NCI-H146 treated with DMSO at 0.1 percent for 48 hours (cell line): ENCODE measurements at regions not wholly inside any gene's neighbourhood (a gene's known extent, or its start where the extent isn't known, plus 50 kb on each side); places are given as distances from the start of the nearest gene placed in this dataset.
"Not testable (repeated sequence)": the region's sequence is repeated elsewhere in the genome, so short reads cannot be mapped to it uniquely, and the experiment has no call there.

Source experiments
- DNase-seq: peaks from one replicate; lab custom pipeline; 2025; ENCODE audit not compliant: unreplicated experiment; lab: John Stamatoyannopoulos, UW

DNA sequence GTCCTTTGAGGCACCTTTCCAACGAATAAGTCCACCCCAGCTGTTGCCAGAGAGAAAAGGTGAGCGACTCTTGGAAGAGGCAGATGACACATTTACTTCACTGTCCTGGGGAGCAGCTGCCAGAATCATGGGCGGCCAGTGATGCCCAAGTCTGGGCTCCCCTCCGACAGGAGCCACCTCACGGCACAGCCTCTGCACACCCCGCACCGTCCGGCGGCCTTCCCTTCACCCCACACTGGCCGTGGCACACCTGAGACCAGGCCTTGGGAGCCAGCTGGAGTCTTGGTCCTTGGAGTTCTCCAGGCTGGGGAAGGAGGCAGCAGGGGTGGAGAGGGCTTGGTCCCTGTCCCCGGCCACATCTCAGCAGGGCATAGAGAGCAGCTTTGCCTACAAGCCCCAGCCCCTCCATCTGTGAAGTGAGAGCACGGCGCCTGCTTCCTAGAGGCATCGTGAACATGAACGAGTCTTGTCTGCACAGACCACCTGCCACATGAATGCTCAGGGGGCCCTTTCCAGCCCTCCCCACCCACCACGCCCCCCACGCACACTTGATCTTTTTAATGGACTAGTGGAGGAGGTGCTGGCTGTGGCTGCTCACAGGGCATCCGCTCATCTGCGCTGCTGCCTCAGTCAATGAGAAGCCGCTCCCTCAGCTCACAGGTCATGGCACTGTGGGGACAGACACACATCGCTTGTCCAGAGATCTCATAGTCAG is 400.2 kb upstream of the MYT1L start:
- no peak for DNase-seq

DNA sequence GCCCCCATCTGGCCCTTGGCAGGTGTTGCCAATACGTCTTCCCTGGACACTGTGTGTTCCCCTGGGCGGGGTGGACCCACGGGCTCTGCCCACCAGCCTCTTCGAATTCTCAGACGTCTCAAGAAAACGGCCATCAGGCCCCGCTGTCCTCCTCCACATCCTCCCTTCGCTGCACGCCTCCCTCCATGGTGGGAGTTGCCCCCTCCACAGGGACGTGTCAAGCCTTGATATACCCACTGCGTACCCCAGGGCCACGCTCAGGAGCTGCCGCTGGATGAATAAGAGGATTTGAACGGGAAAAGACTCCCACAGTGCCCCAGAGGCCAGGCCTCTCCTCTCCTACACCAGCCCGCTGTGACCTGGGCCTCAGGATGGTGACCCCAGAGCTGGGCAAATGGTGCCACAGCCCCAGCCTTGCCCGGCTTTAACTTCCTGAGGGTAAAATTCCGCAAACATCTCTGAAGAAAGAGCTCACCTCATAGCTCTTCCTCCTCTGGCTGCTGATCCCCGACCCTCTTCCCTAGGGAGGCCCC is 399.3 kb upstream of the MYT1L start:
- DNase-seq: no peak

DNA sequence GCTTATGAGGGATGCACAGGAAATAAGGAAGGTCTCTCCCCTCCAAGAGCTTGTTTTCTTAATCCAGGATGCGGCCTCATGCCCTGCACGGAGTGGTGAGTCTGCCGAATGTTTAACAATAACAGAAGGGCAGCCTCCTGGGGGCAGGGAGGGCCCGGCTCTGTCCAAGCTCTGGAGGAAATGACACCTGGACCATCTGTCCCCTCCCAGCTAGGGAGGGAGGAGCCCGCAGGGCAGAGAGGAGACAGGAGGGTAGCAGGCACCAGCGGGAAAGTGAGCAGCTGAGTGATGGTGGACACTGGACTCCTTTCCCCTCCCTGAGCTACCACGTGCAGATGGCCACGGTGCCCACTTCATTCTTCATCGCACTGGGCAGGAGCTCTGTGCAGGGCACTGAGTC is 398.2 kb upstream of the MYT1L start:
- DNase-seq: no peak

DNA sequence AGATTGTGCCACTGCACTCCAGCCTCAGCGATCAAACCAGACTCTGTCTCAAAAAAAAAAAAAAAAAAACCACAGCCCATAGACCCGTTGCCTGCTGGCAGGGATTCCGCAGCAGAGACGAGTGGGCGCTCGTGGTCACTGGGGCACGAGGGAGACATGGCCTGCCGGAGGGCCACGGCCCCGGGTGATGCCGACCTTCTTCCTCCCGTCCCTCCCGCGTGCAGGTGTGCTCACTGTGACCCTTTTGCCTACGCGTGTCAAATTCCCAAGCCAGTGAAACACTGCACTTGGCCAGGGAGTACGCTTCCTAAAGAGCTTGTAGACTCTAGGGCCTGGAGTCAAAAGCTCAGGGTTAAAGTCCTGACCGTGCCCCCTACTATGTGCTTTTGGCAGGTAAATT is 397.6 kb upstream of the MYT1L start:
- no peak for DNase-seq

DNA sequence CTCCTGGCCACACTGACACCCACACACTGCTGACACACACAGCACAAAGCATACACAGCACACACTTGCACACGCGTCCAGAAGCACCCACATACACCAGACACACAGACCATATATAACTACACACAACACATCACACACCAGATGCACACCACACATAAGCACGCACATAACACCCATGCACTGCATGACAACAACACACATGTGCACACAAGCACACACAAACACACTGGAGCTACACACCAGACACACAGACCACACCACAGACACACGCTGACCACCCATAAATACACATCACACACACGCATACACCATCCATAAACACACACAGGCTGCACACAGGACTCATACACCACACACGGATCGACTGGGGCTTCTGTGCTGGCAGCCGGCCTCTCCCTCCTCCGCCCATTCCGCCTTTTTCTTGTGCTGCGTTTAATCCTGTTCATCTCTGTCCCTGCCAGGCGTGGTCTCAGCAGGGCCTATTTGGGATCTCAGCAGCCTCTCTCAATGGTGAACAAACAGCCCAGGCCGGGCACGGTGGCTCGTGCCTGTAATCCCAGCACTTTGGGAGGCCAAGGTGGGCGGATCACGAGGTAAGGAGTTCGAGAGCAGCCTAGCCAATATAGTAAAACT is 396.9 kb upstream of the MYT1L start:
- DNase-seq: no peak

DNA sequence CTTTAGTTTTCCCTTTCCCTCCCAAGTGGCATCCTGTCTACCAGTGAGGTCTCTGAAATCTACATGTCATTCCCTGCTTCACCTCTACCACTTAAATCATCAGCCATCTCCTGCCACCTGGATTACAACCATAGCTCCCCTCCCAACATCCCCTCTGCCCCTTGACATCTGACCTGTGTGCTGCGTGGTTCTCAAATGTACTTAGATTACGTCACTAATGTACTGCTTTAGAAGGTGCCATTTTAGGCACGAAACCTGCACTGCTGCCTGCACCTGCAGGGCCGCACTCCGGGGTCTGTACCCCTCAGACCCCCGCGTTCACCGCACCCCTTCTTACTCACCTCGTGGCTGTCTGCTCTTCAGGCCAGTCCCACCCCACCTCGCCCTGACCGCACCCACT is 395.1 kb upstream of the MYT1L start:
- DNase-seq: no peak

DNA sequence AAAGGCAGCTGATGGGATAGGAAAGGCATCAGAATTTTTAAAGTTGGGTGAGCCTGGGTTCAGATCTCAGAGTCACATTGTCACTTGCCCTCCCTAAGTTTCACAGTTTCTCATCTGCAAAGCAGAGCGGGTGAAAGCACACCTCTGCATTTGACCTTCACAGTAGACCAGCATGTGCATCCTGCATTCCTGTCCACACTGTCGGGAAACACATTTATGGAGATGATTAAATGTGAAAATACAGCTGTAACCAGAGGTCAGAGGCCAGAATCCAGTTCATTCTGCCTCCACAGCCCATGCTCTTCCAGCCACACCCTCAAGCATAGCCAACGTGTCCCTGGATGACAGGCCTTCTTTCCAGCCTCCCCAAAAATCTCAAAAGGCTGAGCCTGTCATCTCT is 392.0 kb upstream of the MYT1L start:
- DNase-seq: no peak

DNA sequence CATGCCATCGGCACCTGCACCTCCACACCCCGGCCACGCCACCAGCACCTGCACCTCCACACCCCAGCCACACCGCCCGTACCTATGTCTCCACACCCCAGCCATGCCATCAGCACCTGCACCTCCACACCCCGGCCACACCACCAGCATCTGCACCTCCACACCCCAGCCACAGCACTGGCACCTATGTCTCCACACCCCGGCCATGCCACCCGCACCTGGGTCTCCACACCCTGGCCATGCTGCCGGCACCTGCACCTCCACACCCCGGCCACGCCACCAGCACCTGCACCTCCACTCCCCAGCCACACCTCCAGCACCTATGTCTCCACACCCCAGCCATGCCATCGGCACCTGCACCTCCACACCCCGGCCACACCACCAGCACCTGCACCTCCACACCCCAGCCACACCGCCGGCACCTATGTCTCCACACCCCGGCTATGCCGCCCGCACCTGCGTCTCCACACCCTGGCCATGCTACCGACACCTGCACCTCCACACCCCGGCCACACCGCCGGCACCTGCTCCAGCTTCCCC is 390.3 kb upstream of the MYT1L start:
- DNase-seq: no peak

DNA sequence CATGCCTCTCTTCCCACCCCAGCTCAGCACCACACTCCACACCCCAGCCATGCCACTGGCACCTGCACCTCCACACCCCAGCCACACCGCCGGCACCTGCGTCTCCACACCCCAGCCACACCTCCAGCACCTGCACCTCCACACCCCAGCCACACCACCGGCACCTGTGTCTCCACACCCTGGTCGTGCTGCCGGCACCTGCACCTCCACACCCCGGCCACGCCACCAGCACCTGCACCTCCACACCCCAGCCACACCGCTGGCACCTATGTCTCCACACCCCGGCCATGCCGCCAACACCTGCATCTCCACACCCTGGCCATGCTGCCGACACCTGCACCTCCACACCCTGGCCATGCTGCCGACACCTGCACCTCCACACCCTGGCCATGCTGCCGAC is 389.7 kb upstream of the MYT1L start:
- not testable (repeated sequence) for DNase-seq

DNA sequence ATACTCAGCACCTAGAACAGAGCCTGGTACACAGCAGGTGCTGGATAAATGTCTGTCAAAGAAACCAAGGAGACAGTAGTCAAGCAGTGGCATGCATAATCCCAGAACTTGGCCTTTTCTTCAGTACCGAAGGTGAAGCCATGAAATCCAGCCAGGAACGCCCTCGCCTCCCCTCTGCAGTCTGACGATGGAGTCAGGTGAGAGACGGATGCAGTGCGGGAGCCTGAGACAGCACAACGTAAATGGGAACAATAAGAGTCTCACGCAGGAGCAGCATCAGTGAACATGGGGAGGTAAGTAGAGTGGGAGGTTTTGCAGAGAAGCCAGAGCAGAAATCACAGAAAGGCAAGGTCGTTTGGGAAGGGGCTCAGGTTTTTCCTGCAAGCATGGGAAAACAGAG is 389.3 kb upstream of the MYT1L start:
- DNase-seq: no peak

DNA sequence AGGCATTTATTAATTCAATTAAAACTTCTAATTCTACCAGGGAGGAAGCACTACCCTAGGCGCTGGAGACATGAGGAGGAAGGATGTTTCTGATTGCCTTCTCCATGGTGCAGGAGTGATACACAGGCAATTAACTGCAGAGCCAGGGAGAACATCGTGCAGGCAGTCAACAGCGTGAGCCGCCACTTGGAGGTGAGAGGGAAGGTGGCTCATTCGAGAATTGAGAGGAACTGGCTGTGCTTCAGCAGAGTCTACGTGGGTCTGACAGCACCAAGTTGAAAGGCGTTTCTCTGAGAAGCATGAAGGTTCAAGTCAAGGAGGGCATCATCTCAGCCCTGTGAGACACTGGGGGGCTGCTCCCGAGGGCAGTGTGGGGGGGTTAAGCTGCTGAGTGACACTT is 388.7 kb upstream of the MYT1L start:
- no peak for DNase-seq

DNA sequence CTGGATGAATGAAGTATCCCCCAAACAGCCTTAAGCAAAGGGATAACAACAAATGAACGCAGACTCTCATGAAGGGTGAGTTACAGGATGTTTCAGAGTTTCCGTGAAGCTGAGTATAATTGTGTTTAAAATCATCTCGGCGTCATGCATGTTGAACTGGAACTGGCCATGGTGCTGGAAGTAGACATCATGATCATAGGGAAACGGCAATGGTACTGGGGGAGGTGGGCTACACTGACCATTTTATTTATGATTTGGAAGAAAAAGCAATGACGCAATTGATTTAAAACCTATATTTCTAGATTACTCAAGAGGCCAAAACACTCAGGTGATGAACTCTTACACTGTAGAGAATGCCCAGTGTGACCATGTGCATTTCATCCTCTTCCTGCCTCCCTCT is 387.9 kb upstream of the MYT1L start:
- no peak for DNase-seq

DNA sequence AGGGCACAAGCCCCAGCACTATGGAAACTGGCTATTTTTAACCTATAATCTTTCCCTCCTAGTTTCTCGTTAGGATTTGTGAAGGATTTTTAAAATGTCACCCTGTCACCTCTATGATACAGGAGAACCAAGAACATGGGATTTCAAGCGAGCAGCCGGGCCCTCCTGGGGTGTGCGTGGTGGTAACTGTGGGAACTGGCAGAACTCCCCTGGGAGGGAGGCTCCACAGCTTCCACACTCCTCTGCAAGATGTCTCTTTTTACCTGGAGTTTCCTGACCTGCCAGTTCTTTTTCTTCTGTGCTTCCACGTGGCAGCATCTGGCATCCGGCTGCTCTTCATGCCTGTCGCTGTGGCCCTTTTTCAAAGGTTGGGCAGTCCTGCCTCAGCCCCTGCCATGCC is 386.3 kb upstream of the MYT1L start:
- DNase-seq: no peak

DNA sequence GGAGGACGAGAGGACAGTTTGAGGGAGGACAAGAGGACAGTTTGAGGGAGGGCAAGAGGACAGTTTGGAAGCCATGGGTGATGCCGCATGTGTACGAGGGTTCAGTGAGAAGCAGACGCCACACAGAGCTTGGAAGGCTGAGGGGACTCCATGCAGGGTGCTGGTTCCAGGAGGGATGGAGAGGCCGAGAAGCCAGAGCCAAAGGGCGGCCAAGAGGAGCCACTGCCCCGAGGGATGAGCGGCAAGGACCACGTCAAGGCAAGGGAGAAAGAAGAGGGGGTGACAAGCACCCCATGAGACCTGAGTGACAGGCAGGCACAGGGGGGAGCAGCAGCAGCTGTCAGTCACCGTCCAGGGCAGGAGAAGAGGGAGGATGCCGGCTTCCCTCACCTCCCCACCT is 385.7 kb upstream of the MYT1L start:
- no peak for DNase-seq

DNA sequence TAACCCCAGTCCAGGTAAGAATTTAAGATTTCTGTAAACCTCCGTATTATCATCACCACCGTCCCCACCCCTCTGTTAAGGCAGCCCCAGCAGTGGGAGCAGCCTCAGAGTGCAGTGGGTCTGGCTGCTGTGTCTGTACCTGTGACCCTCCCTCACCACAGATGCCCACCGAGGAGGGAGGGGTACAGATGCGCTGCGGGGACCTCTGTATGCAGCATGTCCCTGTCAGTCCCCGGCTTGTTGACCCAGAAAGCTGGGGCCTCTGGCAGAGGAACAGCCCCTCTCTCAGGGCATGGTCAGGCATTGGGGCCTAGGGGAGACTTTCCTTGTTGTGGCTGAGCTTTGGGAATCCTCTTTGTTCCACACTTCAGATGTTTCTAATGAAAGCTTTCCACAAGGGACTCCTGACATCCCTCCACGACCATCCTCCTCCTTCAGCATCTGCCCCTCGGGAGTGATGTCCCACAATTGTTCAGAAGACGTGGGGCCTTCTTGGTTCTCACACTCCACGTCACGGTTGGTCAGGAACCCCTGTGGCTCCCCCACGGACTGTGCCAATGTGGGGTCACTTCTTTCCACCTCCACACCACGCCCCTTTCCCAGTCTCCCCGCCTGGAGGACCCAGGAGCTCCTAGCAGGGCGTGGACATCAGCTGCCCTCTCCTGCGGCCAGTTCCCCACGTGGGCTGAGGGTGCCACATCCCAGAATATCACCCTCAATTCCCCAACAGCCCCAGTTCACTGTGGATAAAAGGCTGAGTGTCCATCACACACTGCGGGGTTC is 384.2 kb upstream of the MYT1L start:
- DNase-seq: no peak

DNA sequence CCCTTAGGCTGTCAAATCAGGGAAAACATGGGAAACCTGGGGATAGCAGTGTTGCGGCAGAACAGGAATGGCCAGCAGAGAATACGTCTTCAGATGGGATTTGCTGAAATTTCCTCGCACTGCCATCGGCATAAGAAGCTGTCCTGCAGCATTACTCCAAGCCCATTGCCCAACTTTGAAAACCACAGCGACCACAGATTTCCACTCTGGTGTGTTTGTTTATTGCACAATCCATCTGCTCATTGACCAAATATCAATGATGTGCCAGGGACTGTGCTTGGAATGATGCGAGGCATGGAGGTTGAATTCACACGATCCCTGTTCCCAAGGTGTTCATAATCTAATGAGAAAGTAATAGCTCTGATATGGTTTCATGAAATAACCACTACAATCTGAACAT is 383.3 kb upstream of the MYT1L start:
- no peak for DNase-seq

DNA sequence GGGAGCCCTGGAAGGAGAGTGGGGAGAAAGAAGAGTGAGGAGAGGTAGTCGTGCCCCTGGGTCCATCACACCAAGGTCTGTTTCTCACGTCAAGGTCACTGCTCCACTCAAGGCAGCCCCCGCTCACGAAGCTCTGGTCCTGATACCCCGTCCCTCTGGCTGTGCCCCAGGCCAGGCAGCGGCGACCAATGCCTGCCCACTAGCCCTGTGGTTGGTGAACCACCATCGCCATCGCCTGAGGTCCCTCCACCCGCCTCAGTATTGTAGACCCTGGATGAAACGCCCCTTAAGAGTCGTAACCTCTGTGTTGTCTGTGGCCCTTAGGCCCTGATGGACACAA is 378.3 kb upstream of the MYT1L start:
- DNase-seq: no peak

DNA sequence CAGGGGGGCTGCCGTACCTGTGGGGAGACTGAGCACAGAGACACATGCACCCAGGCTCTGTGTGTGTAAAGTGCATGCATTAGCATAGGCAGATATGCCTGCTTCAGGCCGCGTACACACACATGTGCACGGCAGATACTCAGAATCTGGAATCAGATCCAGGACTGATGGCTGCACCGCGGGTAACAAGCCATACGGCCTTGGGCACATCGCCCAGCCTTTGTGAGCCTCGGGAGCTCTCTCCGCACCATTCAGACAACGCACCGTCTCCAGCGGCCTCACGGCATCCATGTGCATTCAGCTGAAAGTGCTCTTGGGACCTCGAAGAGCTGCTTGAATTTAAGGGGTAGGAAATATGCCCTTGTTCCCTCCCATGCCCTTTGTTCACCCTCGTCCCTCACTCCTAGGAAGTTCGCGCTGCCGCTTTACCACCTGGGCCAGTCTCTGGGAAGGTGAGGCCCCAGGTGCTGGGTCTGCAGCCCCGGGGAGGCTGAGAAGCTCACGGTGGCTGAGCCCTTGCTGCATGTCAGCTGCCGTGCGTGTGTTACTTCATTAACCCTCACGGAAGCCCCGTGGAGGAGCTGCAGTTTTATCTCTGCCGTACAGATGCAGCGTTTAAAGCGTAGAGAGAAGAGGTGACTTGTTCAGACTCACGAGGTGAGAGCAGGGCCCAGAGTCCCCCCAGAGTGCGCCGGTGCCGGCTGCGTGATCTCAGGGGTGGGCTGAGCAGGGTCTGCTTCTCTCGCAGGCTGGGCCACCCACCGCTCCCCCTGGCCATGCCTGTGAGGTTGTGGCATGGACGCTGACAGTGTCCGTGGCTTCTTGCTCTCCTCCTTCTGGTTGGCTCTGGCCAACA is 377.7 kb upstream of the MYT1L start:
- no peak for DNase-seq

DNA sequence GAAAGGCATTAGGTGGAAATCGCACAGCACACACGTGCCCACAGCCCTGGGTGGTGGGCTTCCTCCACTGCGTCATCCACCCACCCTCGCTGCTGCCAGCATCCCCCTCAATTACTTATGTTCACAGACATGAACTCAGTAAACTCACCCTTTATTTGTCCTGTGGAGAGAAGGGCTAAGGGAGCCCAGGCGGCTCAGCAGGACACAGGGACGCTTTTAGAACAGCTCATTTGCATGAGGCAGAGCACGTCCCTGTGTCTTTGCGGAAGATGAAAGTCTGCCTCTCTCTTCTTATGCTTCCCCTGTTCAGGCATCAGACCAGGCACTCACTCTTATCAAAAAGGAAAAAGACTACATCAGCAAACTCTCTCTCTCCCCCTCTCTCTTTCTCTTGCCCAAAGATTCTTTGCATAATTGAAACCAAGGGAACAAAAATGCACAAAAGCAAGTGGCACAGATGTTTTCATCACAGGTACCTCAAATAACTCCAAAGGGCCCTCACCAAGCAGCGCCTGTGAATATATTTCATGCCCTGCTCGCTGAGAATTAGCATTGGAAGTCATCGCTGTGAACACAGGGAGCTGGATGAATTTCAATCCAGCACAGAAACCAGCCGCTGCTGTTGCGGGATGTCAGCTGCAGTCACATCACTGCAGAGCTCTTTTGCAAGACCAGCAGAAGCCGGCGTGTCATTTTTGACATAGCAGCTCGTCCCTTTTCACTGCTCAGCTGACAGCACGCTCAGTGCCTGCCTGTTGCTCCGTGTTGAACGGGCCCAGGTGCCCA is 376.3 kb upstream of the MYT1L start:
- DNase-seq: peak; percentile 2

DNA sequence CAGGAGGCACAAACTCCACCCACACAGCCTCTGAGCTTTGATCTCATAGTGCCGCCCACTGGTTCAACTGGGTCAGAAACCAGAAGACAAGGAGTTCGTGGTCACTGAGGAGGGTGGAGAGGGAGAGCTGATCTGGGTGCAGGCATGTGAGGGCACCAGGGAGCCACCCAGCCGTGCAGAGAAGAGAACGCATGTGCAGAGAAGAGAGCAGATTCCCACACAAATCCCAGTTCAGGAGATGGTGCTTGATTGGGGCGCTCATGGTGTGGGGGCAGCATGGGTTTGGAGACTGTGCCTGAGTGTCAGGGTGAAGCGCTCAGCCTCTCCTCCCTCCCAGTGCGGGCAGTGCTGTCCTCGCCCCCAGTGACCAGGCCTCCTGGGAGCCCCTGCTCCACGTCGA is 375.2 kb upstream of the MYT1L start:
- no peak for DNase-seq
